Activated naive CD4-positive, alpha-beta T cell treated with anti-CD3 and anti-CD28 coated beads for 36 hours (primary cell): ENCODE measurements at regions not wholly inside any gene's neighbourhood (a gene's known extent, or its start where the extent isn't known, plus 50 kb on each side); places are given as distances from the start of the nearest gene placed in this dataset.

Source experiments
- CTCF ChIA-PET: fragments of 350-600 bp; sonication (Branson Sonifier 250); formaldehyde crosslinking; loops from one replicate; lab custom pipeline; 2021; ENCODE audit warnings: antibody characterized with exemption; lab: Charles Lee
- DNase-seq: peaks from one replicate; pipeline ENCODE4 v3.0.0-alpha.2; 2020
- H3K27ac Mint-ChIP-seq: one replicate; pipeline ENCODE4 v1.8.0; 2021; ENCODE audit warnings: mild to moderate bottlenecking, mixed read lengths
- H3K27me3 Mint-ChIP-seq: one replicate; pipeline ENCODE4 v1.8.0; 2021; ENCODE audit warnings: low read depth, mixed read lengths
- H3K36me3 Mint-ChIP-seq: one replicate; pipeline ENCODE4 v1.8.0; 2021; ENCODE audit warnings: low read depth, mixed read lengths
- H3K4me1 Mint-ChIP-seq: one replicate; pipeline ENCODE4 v1.8.0; 2021; ENCODE audit warnings: low read depth, mixed read lengths
- H3K4me3 Mint-ChIP-seq: one replicate; pipeline ENCODE4 v1.8.0; 2021; ENCODE audit warnings: mild to moderate bottlenecking, moderate library complexity, mixed read lengths
- H3K9me3 Mint-ChIP-seq: one replicate; pipeline ENCODE4 v1.8.0; 2021; ENCODE audit warnings: mixed read lengths
- intact Hi-C: fragments of 100-400 bp; cut with micrococcal nuclease; formaldehyde crosslinking; loops from one replicate; pipeline ENCODE4 v1.15.1; 2023

DNA sequence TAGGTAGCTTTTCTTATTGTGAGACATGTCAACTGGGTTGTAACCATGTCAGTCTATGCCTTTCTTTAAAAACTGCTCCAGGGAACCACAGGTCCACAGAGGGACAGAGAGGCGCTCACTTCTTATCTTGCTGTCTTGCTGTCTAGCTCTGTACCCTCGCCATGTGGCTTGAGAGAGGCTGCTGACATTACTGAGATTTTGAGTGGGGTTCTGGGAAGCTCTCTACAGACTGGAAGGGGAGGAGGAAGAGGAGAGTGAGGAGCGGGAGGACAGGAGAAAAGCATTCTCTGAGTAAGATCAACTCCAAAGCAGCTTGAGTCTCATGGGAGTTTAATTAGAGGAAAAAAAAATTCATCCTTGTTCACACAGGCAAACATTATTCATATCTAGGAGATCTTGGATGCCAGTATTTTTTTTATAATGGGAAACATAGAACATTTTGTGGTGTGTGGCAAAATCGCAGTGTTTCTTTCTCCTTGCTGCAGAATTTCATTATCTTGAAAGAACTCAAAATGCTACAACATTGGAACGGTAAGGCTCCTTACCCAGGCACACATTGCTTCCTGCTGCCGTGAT lies 1037.0 kb upstream of the NR2F2 start:
- Mint-ChIP-seq H3K36me3 (no peaks in the 10 kb centered on the region), H3K4me1 (peaks cover under 1% of the 10 kb centered on the region), H3K4me3 (no peak overlapping the region), H3K27me3 (peaks cover 40% of the 10 kb centered on the region), H3K27ac (no peak overlapping the region), H3K9me3 (no peaks in the 10 kb centered on the region)
- DNase-seq, result no peak
- CTCF ChIA-PET, result interaction anchor here (0.7 to 1.6 kb wide), 5 partner anchors 8 to 955 kb away, joined by 3 to 12 read pairs (median 4); no protein-coding TSS in a partner anchor
- intact Hi-C loops, result no loop called here

DNA sequence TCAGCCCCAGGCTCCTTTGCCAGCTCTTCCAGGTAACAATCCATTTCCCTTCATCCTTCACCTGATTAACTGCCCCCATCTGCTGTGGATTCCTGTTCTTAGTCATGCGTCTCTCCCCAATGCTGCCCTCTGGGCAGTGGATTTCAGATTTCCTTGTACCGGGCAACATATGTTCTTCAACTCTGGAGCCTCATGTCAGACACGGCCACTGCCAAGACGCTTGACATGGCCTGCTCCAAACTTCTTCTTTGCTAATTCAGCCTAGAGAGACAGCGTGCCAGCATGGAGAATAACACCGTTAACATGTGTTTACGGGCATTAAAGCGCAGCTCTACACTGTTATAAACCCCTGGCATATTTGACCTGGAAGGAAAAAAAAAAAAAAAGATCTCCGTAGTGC lies 1035.1 kb upstream of the NR2F2 start:
- Mint-ChIP-seq H3K36me3 (no peaks in the 10 kb centered on the region), H3K4me3 (no peak overlapping the region), H3K27ac (no peak overlapping the region), H3K4me1 (peaks cover 4% of the 10 kb centered on the region), H3K27me3 (peaks cover 40% of the 10 kb centered on the region), H3K9me3 (no peaks in the 10 kb centered on the region)
- CTCF ChIA-PET, result interaction anchor here (1.2 kb wide), 1 partner anchor 624 kb away, joined by 3 read pairs; no protein-coding TSS in a partner anchor
- intact Hi-C loops, result no loop called here
- no peak for DNase-seq

DNA sequence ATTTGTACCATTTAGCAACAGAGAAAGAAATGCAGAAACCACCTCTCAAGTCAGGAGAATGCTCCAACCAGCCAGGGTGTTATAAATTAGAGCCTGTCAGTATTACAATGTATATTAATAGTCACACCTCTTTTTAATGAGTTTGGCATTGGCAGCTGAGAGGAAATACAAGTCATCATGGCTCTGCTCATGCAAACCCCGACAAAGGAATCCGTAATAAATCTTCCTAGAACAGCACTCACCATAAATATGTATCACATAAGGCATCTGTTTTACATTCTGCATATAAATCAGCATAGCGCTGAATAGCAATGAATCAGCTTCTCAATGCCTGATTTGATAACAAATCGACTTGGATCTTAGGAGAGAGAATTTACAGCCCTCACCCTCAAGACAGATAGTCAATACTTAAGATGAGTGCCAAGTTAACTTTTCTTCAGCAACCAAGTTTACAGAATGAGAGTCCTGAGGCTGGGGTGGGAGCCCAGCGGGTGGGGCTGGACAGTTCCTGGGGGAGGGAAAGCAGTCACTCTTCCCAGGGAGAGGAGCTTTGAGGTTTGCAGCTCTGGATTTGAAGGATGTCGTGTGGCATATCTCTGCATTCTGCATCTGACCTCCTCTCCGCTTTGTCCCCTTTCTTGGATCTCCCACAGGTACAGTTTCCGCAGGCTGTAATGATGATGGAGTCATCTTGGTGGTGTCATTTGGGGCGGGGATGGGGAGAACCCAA lies 1034.4 kb upstream of the NR2F2 start:
- CTCF ChIA-PET, result interaction anchor here (0.6 kb wide), 1 partner anchor 11 kb away, joined by 3 read pairs; no protein-coding TSS in a partner anchor
- Mint-ChIP-seq H3K36me3 (no peaks in the 10 kb centered on the region), H3K4me1 (peaks cover 4% of the 10 kb centered on the region), H3K9me3 (no peaks in the 10 kb centered on the region), H3K27ac (no peak overlapping the region), H3K4me3 (no peak overlapping the region), H3K27me3 (peaks cover 44% of the 10 kb centered on the region)
- no peak for DNase-seq
- intact Hi-C loops, result no loop called here

- Mint-ChIP-seq H3K36me3 (no peaks in the 10 kb centered on the region), H3K9me3 (no peaks in the 10 kb centered on the region), H3K4me3 (no peak overlapping the region), H3K27me3 (peaks cover 48% of the 10 kb centered on the region), H3K4me1 (peaks cover 4% of the 10 kb centered on the region), H3K27ac (no peak overlapping the region)
- no peak for DNase-seq
- CTCF ChIA-PET, result no interaction called here
- intact Hi-C loops, result no loop called here
These were observed 1033.9 kb upstream of the NR2F2 start for GRCh38 chr15:95296643-95297042.

DNA sequence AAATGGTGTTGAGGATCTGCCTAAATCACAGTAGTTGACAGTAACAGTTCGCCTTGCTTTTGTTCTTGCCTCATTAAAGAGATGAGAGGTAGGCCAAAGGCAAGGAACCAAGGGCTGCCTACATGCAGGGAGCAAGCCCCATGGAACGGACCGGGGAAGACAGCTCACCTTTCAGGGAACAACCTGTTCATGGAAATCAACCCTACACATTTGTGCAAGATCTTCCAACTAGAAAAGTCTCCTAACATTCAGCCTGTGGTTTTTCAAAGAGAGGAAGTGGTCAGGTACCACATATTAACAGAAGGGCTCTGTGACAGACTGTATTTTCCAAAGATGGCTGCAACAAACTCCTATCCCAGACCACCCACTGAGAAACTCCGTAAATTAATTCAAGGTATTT lies 1031.8 kb upstream of the NR2F2 start:
- H3K9me3 Mint-ChIP-seq, result no peaks in the 10 kb centered on the region
- H3K36me3 Mint-ChIP-seq, result no peaks in the 10 kb centered on the region
- H3K4me1 Mint-ChIP-seq, result peaks cover 6% of the 10 kb centered on the region
- no peak overlapping the region for H3K27ac Mint-ChIP-seq
- H3K27me3 Mint-ChIP-seq, result peaks cover 32% of the 10 kb centered on the region
- CTCF ChIA-PET, result no interaction called here
- intact Hi-C loops, result no loop called here
- DNase-seq, result no peak
- no peak overlapping the region for H3K4me3 Mint-ChIP-seq

DNA sequence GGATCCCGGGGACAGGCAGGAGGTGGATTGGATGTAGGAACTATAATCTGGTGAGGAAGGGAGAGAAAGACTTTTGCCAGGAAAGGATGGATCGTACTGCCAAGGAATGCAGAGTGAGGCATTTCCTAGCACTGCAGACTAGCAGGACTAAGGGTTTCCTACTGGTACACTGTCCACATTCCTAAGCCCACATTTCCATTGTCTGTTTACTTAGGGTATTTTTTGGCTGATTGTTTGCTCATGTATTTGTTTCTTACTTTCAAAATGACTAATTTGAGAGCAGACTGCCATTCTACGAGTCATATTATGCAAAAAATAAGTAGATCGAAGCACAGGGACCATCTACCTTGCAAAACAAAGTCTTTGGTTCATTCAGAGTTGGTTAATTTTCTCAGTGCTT lies 1029.5 kb upstream of the NR2F2 start:
- CTCF ChIA-PET, result no interaction called here
- intact Hi-C loops, result no loop called here
- no peaks in the 10 kb centered on the region for H3K9me3 Mint-ChIP-seq
- H3K4me1 Mint-ChIP-seq, result peaks cover 10% of the 10 kb centered on the region
- no peak for DNase-seq
- no peaks in the 10 kb centered on the region for H3K36me3 Mint-ChIP-seq
- no peak overlapping the region for H3K27ac Mint-ChIP-seq
- H3K4me3 Mint-ChIP-seq, result no peak overlapping the region
- H3K27me3 Mint-ChIP-seq, result peaks cover 24% of the 10 kb centered on the region

- no peaks in the 10 kb centered on the region for H3K36me3 Mint-ChIP-seq
- no peak overlapping the region for H3K4me3 Mint-ChIP-seq
- CTCF ChIA-PET, result no interaction called here
- peaks cover 10% of the 10 kb centered on the region for H3K4me1 Mint-ChIP-seq
- no peak overlapping the region for H3K27ac Mint-ChIP-seq
- intact Hi-C loops, result no loop called here
- peaks cover 15% of the 10 kb centered on the region for H3K27me3 Mint-ChIP-seq
- no peaks in the 10 kb centered on the region for H3K9me3 Mint-ChIP-seq
- DNase-seq, result no peak
These were observed 1028.3 kb upstream of the NR2F2 start for GRCh38 chr15:95302206-95302605.

- no peaks in the 10 kb centered on the region for H3K9me3 Mint-ChIP-seq
- no peak for DNase-seq
- intact Hi-C loops, result no loop called here
- H3K4me3 Mint-ChIP-seq, result no peak overlapping the region
- peaks cover 15% of the 10 kb centered on the region for H3K27me3 Mint-ChIP-seq
- no peak overlapping the region for H3K27ac Mint-ChIP-seq
- peaks cover 10% of the 10 kb centered on the region for H3K4me1 Mint-ChIP-seq
- CTCF ChIA-PET, result interaction anchor here (1.1 kb wide), 1 partner anchor 11 kb away, joined by 4 read pairs; no protein-coding TSS in a partner anchor
- no peaks in the 10 kb centered on the region for H3K36me3 Mint-ChIP-seq
These were observed 1027.7 kb upstream of the NR2F2 start for GRCh38 chr15:95302809-95303208.

DNA sequence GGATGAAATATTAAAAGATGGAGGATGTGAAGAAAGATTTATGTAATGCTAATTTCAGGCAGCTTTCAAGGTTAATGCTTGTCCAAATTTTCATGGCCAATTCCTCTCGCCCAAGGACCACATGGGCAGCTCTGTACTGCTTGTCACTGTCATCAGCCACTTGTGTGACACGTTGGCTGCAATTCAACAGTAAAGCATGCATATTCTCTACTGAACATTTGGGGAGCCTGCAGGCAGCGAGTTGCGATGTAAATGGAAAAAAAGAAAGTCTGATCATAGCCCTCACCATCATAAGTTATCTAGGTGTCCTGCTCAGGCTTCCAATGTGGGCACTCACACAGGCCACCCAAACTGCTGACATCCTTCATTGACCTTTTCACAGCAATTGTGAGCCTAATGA lies 1026.8 kb upstream of the NR2F2 start:
- Mint-ChIP-seq H3K27ac (no peak overlapping the region), H3K36me3 (no peaks in the 10 kb centered on the region), H3K9me3 (no peaks in the 10 kb centered on the region), H3K27me3 (peaks cover 15% of the 10 kb centered on the region), H3K4me1 (peaks cover 8% of the 10 kb centered on the region), H3K4me3 (no peak overlapping the region)
- CTCF ChIA-PET, result interaction anchor here (1.0 to 1.1 kb wide), 2 partner anchors 12 to 13 kb away, joined by 3 to 4 read pairs; no protein-coding TSS in a partner anchor
- no peak for DNase-seq
- intact Hi-C loops, result no loop called here

GRCh38 chr15:95304151-95304946 lies 1026.2 kb upstream of the NR2F2 start:
- intact Hi-C loops, result no loop called here
- Mint-ChIP-seq H3K27ac (no peak overlapping the region), H3K4me1 (peaks cover 6% of the 10 kb centered on the region), H3K9me3 (no peaks in the 10 kb centered on the region), H3K27me3 (peaks cover 15% of the 10 kb centered on the region), H3K36me3 (no peaks in the 10 kb centered on the region), H3K4me3 (no peak overlapping the region)
- CTCF ChIA-PET, result interaction anchor here (1.0 to 1.1 kb wide), 2 partner anchors 12 to 13 kb away, joined by 3 to 4 read pairs; no protein-coding TSS in a partner anchor
- DNase-seq, result no peak

- intact Hi-C loops, result no loop called here
- H3K4me3 Mint-ChIP-seq, result no peak overlapping the region
- no peak overlapping the region for H3K27ac Mint-ChIP-seq
- H3K27me3 Mint-ChIP-seq, result peaks cover 15% of the 10 kb centered on the region
- no peaks in the 10 kb centered on the region for H3K9me3 Mint-ChIP-seq
- DNase-seq, result no peak
- CTCF ChIA-PET, result interaction anchor here (1.0 kb wide), 1 partner anchor 14 kb away, joined by 3 read pairs; no protein-coding TSS in a partner anchor
- no peaks in the 10 kb centered on the region for H3K36me3 Mint-ChIP-seq
- peaks cover 6% of the 10 kb centered on the region for H3K4me1 Mint-ChIP-seq
These were observed 1025.5 kb upstream of the NR2F2 start for GRCh38 chr15:95304947-95305400.

GRCh38 chr15:95307115-95307514 lies 1023.4 kb upstream of the NR2F2 start:
- CTCF ChIA-PET, result no interaction called here
- intact Hi-C loops, result no loop called here
- Mint-ChIP-seq H3K27ac (no peak overlapping the region), H3K36me3 (no peaks in the 10 kb centered on the region), H3K9me3 (no peaks in the 10 kb centered on the region), H3K4me1 (peaks cover 6% of the 10 kb centered on the region), H3K4me3 (no peak overlapping the region), H3K27me3 (peaks cover 8% of the 10 kb centered on the region)
- DNase-seq, result no peak
